ENCODE measurements at regions not wholly inside any gene's neighbourhood (a gene's known extent, or its start where the extent isn't known, plus 50 kb on each side); places are given as distances from the start of the nearest gene placed in this dataset.
A peak's percentile ranks its signal among the peaks of the same experiment; 100 is the strongest.

DNA sequence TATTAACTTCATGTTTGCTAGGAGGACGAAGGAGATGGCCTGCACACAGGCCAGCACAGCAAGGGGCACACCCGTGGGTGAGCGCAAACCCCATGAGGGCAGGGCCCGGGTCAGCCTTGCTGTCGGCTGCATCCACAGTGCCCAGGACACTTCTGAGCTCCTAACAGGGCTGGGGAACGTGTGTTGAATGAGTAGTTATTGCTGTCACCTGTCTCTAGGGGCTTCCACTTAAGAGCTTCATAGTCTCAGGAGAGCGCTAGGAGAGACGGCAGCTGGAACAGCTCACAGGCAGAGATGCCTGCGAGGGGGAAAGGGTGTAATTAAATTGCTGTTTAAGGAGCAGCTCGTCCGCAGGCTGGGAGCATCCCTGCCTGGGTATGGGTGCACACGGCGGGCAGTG lies 91.4 kb upstream of the NEURL1B start:
- no peaks in the 10 kb centered on the region for H3K4me1 Mint-ChIP-seq (ENCODE audit: low read depth in 2 of 2)
- no peak for ATAC-seq
- H3K9me3 Mint-ChIP-seq, result no peaks in the 10 kb centered on the region
- no peak overlapping the region for H3K4me3 Mint-ChIP-seq
- H3K36me3 Mint-ChIP-seq, result no peaks in the 10 kb centered on the region
- H3K27ac Mint-ChIP-seq, result no peak overlapping the region
- DNase-seq (ENCODE audit: low spot score), result no peak
- H3K27me3 Mint-ChIP-seq, result peaks cover 12 to 34% of the 10 kb centered on the region in 2 donors

DNA sequence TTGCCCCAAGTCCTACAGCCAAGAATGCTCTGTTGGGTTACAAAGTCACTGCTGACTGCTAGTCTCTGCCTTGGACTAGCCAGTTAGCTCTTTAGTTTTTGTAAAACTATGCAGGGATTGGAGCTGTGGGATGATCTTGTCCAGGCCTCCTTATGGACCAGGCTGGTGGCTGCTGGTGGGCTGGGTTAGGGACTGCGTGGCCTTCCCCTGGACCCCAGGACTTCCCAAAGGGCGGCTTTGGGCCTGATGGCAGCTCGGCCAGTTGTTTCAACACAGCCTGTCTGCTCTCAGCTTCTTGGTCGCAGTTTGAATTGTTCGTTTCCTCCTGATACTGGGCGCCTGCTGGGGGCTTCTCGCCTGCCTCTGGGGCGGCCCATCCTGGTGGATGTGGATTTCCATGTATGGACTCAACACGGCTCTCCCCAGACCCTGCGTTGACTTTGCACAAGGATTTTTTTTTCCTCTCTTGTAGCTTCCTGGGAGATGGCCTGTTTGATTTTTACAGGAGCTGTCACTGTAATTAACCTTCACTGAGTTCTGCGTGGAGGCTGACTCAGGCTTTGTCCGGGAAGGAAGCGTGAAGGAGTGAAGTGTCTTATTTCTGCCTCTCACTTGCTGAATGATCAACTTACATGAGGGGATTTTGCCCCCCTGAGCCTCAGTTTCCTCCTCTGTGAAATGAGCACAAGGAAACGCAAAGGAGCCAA lies 91.9 kb upstream of the NEURL1B start:
- H3K27me3 Mint-ChIP-seq, result peaks cover 12 to 34% of the 10 kb centered on the region in 2 donors
- H3K4me1 Mint-ChIP-seq (ENCODE audit: low read depth in 2 of 2), result no peaks in the 10 kb centered on the region
- H3K9me3 Mint-ChIP-seq, result no peaks in the 10 kb centered on the region
- no peak for DNase-seq (ENCODE audit: low spot score)
- no peak for ATAC-seq
- H3K4me3 Mint-ChIP-seq, result no peak overlapping the region
- H3K36me3 Mint-ChIP-seq, result no peaks in the 10 kb centered on the region
- no peak overlapping the region for H3K27ac Mint-ChIP-seq

DNA sequence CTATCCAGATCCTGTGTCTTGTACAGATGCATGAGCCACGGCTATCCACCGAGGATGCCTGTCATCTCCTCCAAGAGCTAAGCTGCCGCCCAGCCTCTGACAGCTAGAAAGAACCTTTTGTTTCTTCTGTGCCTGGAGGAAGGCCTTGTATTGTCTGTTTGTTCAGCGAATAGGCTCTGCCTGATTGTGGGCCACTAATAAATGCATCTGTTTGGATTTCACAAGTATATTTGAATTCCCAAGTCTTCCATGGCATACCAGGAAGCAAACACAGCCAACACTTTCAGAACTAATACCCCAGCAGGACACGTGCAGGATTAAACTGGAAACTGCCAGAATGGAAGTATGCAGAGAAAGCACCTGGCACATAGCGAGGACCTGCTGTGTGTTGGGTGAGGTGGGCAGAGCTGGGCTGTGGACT lies 92.7 kb upstream of the NEURL1B start:
- H3K4me3 Mint-ChIP-seq, result no peak overlapping the region
- no peak for DNase-seq (ENCODE audit: low spot score)
- H3K27me3 Mint-ChIP-seq, result peaks cover 12 to 34% of the 10 kb centered on the region in 2 donors
- H3K9me3 Mint-ChIP-seq, result no peaks in the 10 kb centered on the region
- no peak overlapping the region for H3K27ac Mint-ChIP-seq
- no peak for ATAC-seq
- no peaks in the 10 kb centered on the region for H3K4me1 Mint-ChIP-seq (ENCODE audit: low read depth in 2 of 2)
- H3K36me3 Mint-ChIP-seq, result no peaks in the 10 kb centered on the region

DNA sequence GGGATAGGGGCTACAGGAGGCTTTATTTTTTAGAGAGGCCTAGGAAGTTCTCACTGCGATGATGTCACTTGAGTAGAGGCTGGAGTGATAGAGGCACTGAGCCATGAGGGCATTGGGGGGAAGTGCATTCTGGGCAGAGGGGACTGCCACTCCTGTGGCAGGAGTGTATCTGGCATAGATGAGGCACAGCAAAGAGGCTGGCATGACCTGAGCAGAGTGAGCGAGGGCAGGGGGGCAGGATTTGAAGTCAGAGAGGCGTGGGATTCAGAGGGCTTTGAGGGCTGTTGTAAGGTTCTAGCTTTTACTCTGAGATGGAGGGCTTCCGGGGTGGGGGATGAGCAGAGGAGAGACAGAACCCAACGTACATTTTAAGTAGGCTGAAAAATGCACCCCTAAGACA lies 91.9 kb upstream of the SH3PXD2B start:
- no peaks in the 10 kb centered on the region for H3K9me3 Mint-ChIP-seq
- DNase-seq (ENCODE audit: low spot score) (no peak), ATAC-seq (no peak)
- no peak overlapping the region for H3K4me3 Mint-ChIP-seq
- no peak overlapping the region for H3K27ac Mint-ChIP-seq
- H3K27me3 Mint-ChIP-seq, result peaks cover 9 to 15% of the 10 kb centered on the region in 2 donors
- no peaks in the 10 kb centered on the region for H3K36me3 Mint-ChIP-seq
- H3K4me1 Mint-ChIP-seq (ENCODE audit: low read depth in 2 of 2), result no peaks in the 10 kb centered on the region

DNA sequence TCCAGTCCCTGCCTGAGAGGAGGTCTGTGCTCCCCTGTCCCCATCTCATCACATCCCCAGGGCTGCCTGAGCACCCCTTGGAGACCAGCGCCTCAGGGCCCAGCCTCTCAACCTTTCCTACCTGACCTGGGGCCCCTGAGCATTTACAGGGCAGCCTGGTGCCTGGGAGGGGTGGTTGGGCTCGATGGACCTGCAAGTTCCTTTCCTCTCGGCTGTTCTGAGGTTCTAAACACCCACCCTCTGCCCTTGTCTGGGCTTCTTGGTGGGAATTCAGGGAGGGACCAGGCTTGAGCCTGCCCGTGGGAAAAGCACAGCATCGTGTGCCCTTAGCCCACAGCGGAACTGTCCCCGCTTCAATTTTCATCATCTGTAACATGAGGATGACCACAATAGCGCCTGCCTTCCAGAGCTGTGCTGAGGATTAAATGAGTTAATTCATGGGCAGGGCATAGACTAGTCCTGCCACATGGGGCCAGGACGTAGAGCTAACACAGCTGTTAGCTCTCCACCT lies 91.0 kb upstream of the SH3PXD2B start:
- ATAC-seq, result no peak
- no peak overlapping the region for H3K4me3 Mint-ChIP-seq
- no peak overlapping the region for H3K27ac Mint-ChIP-seq
- no peaks in the 10 kb centered on the region for H3K9me3 Mint-ChIP-seq
- no peak for DNase-seq (ENCODE audit: low spot score)
- H3K27me3 Mint-ChIP-seq, result peaks cover 9 to 15% of the 10 kb centered on the region in 2 donors
- H3K4me1 Mint-ChIP-seq (ENCODE audit: low read depth in 2 of 2), result no peaks in the 10 kb centered on the region
- no peaks in the 10 kb centered on the region for H3K36me3 Mint-ChIP-seq

DNA sequence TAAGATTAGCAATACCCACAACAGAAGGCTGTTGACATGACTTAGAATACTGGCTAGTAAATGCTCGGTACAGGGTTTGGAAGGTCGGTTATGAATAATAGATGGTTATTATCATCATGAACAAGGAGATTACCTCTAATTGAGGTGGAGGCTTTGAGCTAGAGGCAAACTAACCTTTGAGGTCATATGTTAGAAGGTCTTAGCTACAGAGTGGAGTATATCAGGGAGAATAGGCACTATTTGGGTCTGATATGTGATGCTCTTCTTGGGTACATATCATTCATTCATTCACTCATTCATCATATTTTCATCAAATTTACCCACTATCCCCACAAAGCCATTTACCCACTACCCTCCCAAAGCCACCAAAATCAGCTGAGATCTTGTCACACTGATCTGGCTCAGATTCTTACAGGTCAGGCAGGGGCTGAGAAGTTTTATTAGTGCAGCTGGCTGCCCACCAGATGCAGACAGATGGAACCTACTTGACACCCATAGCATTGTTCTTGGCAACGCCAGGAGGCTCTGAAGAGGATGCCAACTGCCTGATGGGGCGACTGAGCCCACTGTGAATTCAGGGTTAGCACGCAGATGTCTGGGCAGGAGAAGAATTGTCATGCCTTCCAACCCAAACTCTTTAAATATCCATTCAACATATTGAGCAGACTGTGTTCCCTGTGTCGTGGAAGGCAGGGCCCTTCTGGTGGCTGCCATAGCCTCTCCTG lies 90.2 kb upstream of the SH3PXD2B start:
- H3K4me1 Mint-ChIP-seq (ENCODE audit: low read depth in 2 of 2), result no peaks in the 10 kb centered on the region
- no peaks in the 10 kb centered on the region for H3K36me3 Mint-ChIP-seq

DNA sequence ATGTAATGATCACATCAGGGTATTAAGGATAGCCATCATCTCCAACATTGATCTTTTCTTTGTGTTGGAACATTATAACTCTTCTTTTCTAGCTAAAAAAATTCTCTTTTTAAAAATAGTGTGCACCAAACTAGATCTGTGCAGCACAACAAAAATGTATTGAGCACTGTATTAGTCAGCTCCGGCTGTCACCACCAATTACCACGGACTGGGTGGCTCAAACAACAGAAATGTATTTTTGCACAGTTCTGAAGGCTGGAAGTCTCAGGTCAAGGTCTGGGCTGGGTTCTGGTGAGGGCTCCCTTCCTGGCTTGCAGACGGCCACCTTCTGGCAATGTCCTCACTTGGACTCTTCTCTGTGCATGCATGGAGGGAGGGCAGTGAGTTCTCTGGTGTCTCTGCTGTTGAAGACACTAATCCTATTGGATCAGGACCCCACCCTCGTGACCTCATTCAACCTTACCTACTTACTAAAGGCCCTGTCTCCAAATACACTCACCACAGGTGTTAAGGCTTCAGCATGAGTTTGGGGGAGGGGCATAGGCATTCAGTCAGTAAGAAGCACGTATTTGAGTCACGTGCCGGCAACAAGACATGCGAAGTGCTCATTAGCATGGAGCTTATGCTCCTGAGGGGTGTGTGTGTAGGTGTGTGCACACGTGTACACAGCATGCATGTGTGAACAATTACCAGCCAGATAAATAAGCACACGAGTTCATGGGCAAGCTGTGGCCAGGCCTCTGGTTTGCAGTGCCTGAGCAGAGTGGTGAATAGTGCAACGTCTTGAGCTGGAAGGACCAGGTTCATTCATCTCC lies 89.4 kb upstream of the SH3PXD2B start:
- no peak overlapping the region for H3K27ac Mint-ChIP-seq
- no peak overlapping the region for H3K4me3 Mint-ChIP-seq
- no peak for ATAC-seq
- H3K9me3 Mint-ChIP-seq, result no peaks in the 10 kb centered on the region
- H3K27me3 Mint-ChIP-seq, result peaks cover 9 to 15% of the 10 kb centered on the region in 2 donors
- H3K36me3 Mint-ChIP-seq, result no peaks in the 10 kb centered on the region
- no peak for DNase-seq (ENCODE audit: low spot score)
- H3K4me1 Mint-ChIP-seq (ENCODE audit: low read depth in 2 of 2), result no peaks in the 10 kb centered on the region

More for the DNA sequence above, 90.2 kb upstream of the SH3PXD2B start:
- peaks cover 9 to 15% of the 10 kb centered on the region in 2 donors for H3K27me3 Mint-ChIP-seq
- no peak for DNase-seq (ENCODE audit: low spot score)
- ATAC-seq, result no peak
- no peaks in the 10 kb centered on the region for H3K9me3 Mint-ChIP-seq
- no peak overlapping the region for H3K4me3 Mint-ChIP-seq
- H3K27ac Mint-ChIP-seq, result no peak overlapping the region

DNA sequence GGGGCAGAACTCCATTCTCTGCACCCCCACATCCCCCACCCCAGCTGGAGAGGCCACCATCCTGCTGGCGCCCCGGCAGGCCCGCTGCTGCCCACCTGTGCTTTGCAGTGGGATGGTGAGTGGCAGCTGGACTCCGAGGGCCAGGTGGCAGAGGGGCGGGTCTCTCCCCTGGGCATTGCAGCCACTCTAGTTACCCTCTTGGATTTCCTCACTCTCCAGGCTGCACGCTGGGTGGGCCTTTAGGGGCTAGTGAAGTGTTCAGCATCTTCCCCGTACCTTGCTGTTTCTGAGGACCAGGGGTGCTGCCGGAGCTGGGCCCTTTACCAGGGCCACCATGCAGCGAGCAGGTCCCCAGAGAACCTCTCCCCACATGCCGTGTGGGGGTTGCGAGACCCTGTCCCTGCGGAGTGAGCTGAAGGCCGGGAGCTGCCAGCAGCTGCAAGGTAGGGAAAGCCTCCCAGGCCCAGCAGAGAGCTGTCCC lies 88.4 kb upstream of the SH3PXD2B start:
- Mint-ChIP-seq H3K27me3 (peaks cover 9 to 15% of the 10 kb centered on the region in 2 donors), H3K4me1 (ENCODE audit: low read depth in 2 of 2) (no peaks in the 10 kb centered on the region), H3K4me3 (no peak overlapping the region), H3K27ac (no peak overlapping the region), H3K9me3 (no peaks in the 10 kb centered on the region), H3K36me3 (no peaks in the 10 kb centered on the region)
- DNase-seq (ENCODE audit: low spot score) (no peak), ATAC-seq (no peak)

DNA sequence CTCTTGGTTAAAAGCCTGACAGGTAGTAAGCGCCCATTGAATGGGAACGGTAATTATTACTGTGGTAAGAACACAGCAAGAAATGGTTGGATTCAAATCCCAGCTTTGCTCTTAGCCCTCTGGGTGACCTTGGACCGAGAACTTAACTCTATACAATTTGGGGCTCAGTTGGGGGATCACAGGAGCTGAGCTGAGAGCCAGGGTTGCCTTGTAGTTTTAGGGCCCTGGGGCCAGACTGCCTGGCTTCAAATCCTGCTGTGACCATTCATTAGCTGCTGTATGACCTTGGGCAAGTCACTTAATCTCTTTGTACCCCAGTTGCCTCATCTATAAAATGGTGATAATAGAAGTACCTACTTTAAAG lies 87.4 kb upstream of the SH3PXD2B start:
- Mint-ChIP-seq H3K4me3 (no peak overlapping the region), H3K27me3 (peaks cover 6 to 12% of the 10 kb centered on the region in 2 donors), H3K9me3 (no peaks in the 10 kb centered on the region), H3K27ac (no peak overlapping the region), H3K36me3 (no peaks in the 10 kb centered on the region), H3K4me1 (ENCODE audit: low read depth in 2 of 2) (no peaks in the 10 kb centered on the region)
- no peak for DNase-seq (ENCODE audit: low spot score)
- no peak for ATAC-seq

DNA sequence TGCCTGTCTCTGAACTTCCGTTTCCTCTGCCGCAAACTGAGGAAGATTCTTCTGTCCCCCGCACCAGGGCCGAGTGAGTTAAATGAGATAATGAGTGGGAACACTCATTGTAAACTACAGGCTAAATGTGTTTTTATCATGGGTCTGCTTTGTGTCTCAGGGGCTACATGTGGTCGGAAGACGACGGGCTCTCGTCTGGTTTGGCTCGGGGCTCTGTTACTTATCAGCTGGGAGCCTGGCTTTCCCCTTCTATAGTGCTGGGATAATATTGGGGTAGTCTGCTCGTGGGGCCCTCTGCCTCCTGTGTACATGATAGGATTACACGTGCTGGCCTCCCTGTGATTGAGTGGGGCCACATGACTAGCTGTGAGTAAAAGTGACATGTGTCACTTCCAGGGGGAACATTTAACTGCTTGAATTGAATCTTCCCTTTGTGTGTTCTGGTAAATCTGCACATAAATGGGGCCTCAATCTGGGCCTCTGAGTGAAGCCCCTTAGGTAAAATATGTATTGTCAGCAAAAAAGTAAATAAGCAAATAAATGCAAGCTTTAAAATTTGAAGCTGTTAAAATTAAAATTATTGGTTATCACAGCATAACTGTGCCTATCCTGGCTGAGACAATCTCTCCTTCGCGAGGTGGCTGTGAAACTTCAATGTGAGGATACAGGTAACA lies 86.9 kb upstream of the SH3PXD2B start:
- H3K9me3 Mint-ChIP-seq, result no peaks in the 10 kb centered on the region
- H3K27me3 Mint-ChIP-seq, result peaks cover 5 to 7% of the 10 kb centered on the region in 2 donors
- no peaks in the 10 kb centered on the region for H3K4me1 Mint-ChIP-seq (ENCODE audit: low read depth in 2 of 2)
- no peaks in the 10 kb centered on the region for H3K36me3 Mint-ChIP-seq
- no peak for DNase-seq (ENCODE audit: low spot score)
- no peak for ATAC-seq
- H3K4me3 Mint-ChIP-seq, result no peak overlapping the region
- no peak overlapping the region for H3K27ac Mint-ChIP-seq

DNA sequence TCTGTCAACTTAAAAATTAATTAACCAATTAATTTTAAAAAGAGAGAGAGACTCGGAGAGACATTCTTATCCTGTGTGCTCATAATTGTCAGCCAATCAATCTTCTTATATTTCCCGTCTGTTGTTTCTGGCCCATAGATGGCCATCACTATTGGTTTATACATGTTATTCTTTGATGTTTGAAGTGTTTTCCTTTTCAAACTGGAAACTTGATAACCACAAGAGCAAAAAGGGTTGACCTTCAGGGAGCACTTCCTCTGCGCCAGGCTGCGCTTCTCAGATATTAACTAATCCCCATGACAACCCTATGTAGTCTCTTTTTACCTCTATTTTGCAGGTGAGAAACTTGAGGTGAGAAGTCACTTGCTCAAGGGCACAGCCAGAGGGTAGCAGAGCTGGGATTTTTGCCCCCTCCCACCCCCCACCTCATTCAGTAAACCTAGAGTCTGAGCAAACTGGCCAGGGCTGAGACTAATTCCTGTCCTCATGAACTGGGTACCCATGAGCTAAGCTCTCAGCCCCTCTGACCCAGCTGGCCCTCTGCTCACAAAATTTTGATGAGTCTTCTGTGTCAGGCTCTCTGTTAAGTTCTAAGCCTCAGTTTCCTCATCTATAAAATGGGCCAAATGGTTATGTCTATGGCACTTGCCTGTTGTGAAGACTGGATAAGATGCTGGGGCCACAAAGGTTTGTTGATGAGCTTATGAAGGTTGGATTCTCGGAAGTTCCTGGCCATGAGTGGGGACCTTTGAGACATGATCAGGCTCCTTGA lies 86.0 kb upstream of the SH3PXD2B start:
- H3K27me3 Mint-ChIP-seq, result no peaks in the 10 kb centered on the region
- ATAC-seq, result no peak

DNA sequence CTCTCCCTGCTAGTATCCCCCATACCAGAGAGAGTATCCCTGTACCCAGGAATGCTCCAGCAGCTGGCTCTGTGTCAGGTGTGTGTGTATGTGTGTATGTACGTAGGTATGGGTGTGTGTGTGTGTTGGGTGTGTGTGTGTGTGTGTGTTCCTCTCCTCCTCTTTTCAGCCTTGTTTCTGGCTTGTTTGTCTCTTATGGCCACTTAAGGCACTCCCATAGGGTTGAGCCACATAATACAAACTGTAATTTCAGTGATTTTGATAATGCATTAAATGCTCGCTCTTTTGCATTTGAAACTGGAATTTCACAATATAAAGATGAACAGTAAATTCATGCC lies 80.8 kb upstream of the SH3PXD2B start:
- H3K27me3 Mint-ChIP-seq, result peaks cover 0 to 7% of the 10 kb centered on the region in 2 donors
- DNase-seq (ENCODE audit: low spot score) (no peak), ATAC-seq (peak in 1 of 2 donors; percentile 25)
- H3K27ac Mint-ChIP-seq, result no peak overlapping the region
- no peaks in the 10 kb centered on the region for H3K9me3 Mint-ChIP-seq
- H3K4me1 Mint-ChIP-seq (ENCODE audit: low read depth in 2 of 2), result peaks cover 0 to 4% of the 10 kb centered on the region in 2 donors
- H3K4me3 Mint-ChIP-seq, result no peak overlapping the region
- H3K36me3 Mint-ChIP-seq, result no peaks in the 10 kb centered on the region

More for the DNA sequence above, 86.0 kb upstream of the SH3PXD2B start:
- Mint-ChIP-seq H3K27ac (no peak overlapping the region), H3K4me1 (ENCODE audit: low read depth in 2 of 2) (no peaks in the 10 kb centered on the region), H3K9me3 (no peaks in the 10 kb centered on the region), H3K4me3 (no peak overlapping the region), H3K36me3 (no peaks in the 10 kb centered on the region)
- DNase-seq (ENCODE audit: low spot score), result no peak
